Stimulated activated naive CD8-positive, alpha-beta T cell treated with anti-CD3 and anti-CD28 coated beads, Interleukin-15, Interleukin-2, amounts not matched to agents 100 ng/mL and 50 ng/mL, for 24 hours (primary cell): ENCODE measurements at regions not wholly inside any gene's neighbourhood (a gene's known extent, or its start where the extent isn't known, plus 50 kb on each side); places are given as distances from the start of the nearest gene placed in this dataset.
"Not testable (repeated sequence)": the region's sequence is repeated elsewhere in the genome, so short reads cannot be mapped to it uniquely, and the experiment has no call there.

ENCODE experiments used
- H3K27ac Mint-ChIP-seq: one replicate; pipeline ENCODE4 v1.8.0; 2021; ENCODE audit warnings: mild to moderate bottlenecking, mixed read lengths
- H3K27me3 Mint-ChIP-seq: one replicate; pipeline ENCODE4 v1.8.0; 2021; ENCODE audit warnings: mixed read lengths
- H3K36me3 Mint-ChIP-seq: one replicate; pipeline ENCODE4 v1.8.0; 2021; ENCODE audit warnings: low read depth, mixed read lengths
- H3K4me1 Mint-ChIP-seq: one replicate; pipeline ENCODE4 v1.8.0; 2021; ENCODE audit warnings: low read depth, mixed read lengths
- H3K4me3 Mint-ChIP-seq: one replicate; pipeline ENCODE4 v1.8.0; 2021; ENCODE audit warnings: mild to moderate bottlenecking, mixed read lengths
- H3K9me3 Mint-ChIP-seq: one replicate; pipeline ENCODE4 v1.8.0; 2021; ENCODE audit warnings: mixed read lengths

GRCh38 chr16:88275336-88276122 lies 107.2 kb upstream of the ZNF469 start:
- H3K36me3 Mint-ChIP-seq, H3K4me1 Mint-ChIP-seq, H3K9me3 Mint-ChIP-seq, H3K4me3 Mint-ChIP-seq, H3K27ac Mint-ChIP-seq, H3K27me3 Mint-ChIP-seq: not testable (repeated sequence)

- not testable (repeated sequence) for H3K4me3 Mint-ChIP-seq, H3K4me1 Mint-ChIP-seq, H3K36me3 Mint-ChIP-seq, H3K27ac Mint-ChIP-seq, H3K27me3 Mint-ChIP-seq, H3K9me3 Mint-ChIP-seq
Measured at GRCh38 chr16:88276123-88276588, 106.6 kb upstream of the ZNF469 start.

GRCh38 chr16:88276591-88276990 lies 106.2 kb upstream of the ZNF469 start:
- Mint-ChIP-seq H3K4me3 (no peak overlapping the region), H3K9me3 (no peaks in the 10 kb centered on the region), H3K36me3 (no peaks in the 10 kb centered on the region), H3K4me1 (no peaks in the 10 kb centered on the region), H3K27me3 (peaks cover 4% of the 10 kb centered on the region), H3K27ac (no peak overlapping the region)

- Mint-ChIP-seq H3K9me3 (no peaks in the 10 kb centered on the region), H3K4me3 (no peak overlapping the region), H3K4me1 (no peaks in the 10 kb centered on the region), H3K27me3 (no peaks in the 10 kb centered on the region), H3K36me3 (no peaks in the 10 kb centered on the region), H3K27ac (no peak overlapping the region)
Measured at GRCh38 chr16:88279998-88280397, 102.8 kb upstream of the ZNF469 start.

DNA sequence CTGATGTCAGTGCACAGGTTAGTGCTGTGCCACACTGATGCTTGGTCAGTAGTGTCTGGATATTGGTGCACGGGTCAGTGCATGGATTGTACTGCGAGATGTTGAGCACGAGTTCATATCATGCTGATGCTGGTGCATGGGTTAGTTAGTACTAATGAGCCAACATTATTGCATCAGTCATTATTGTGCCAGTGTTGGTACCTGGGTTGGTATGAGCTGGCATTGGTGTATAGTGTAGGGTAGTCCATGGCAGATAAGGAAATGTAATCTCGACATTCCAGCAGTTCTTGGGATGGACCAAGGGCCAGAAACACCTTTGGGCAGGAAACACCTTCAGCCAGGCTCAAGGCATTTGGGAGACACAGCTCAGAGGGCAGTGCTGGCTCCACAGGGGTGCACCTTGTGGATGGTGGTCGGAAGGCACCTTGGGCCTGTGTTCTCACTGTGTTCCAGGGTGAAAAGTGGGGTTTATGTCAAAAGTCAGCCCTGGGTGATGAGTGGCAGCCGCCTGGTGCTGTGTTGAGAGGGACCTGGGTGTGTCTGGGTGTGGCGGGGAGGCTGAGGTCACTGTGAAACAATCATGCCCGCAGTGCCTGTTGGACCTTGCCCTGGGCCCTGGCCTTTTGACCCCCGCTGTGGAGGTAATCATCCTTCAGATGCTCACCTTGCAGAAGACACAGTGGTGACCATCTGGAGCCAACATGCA lies 100.7 kb upstream of the ZNF469 start:
- H3K36me3 Mint-ChIP-seq: no peaks in the 10 kb centered on the region
- no peaks in the 10 kb centered on the region for H3K4me1 Mint-ChIP-seq
- no peak overlapping the region for H3K4me3 Mint-ChIP-seq
- no peaks in the 10 kb centered on the region for H3K27me3 Mint-ChIP-seq
- H3K27ac Mint-ChIP-seq: no peak overlapping the region
- H3K9me3 Mint-ChIP-seq: peaks cover 3% of the 10 kb centered on the region

DNA sequence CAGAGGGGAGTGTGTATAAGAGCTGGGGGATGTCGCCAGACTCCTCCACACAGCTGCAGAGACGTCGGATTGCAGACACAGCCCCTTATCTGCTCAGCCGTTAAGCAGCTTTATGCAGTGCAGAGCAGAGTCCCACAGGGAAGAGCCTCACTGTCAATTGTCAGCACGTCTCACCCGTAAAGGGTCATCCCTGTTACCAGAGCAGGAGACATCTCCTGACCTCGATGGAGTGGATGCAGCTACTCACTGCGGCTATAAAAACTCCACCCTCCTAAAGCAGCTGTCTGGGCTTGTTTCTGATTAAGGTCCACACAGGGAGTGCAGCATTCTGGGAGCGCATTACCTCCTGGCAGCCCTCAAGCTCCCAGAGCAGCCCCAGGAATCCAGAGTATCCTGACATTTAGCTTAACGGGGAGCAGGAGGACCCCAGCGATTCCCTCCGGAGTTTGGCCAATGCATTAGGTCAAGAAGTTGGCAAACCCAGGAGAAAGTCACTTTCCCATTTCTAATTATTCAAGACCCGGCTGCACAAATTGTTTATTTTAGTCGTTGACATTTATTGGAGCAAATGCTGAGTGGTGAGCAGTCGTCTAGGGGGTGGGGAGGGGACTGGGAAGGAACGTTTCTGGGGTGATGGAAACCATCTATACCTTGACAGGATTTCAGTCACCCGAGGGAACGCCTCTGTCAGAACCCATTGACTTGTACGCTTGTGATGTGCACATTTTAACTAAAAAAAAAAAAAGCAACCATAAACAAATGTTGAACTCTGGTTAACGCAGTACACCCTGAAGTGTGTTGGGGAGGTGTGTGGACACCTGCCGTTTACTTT lies 100.0 kb upstream of the ZNF469 start:
- Mint-ChIP-seq H3K4me3 (no peak overlapping the region), H3K36me3 (no peaks in the 10 kb centered on the region), H3K27ac (no peak overlapping the region), H3K4me1 (no peaks in the 10 kb centered on the region), H3K27me3 (no peaks in the 10 kb centered on the region), H3K9me3 (peaks cover 5% of the 10 kb centered on the region)

DNA sequence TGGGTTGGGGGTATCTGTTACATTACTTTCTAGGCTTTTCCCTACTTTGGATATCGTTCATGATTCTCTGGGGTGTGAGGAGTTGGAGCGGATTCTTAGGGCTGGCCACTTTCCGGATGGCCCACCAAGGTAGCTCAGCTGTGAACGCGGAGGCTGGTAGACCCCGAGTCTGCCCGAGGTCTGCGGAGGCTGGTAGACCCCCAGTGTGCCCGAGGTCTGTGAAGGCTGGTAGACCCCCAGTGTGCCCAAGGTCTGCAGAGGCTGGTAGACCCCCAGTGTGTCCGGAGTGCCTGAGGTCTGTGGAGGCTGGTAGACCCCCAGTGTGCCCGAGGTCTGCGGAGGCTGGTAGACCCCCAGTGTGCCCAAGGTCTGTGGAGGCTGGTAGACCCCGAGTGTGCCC lies 99.2 kb upstream of the ZNF469 start:
- Mint-ChIP-seq H3K9me3 (peaks cover 5% of the 10 kb centered on the region), H3K27me3 (no peaks in the 10 kb centered on the region), H3K4me1 (no peaks in the 10 kb centered on the region), H3K36me3 (no peaks in the 10 kb centered on the region), H3K4me3 (no peak overlapping the region), H3K27ac (no peak overlapping the region)

GRCh38 chr16:88284101-88284500 lies 98.7 kb upstream of the ZNF469 start:
- H3K27me3 Mint-ChIP-seq: no peaks in the 10 kb centered on the region
- H3K9me3 Mint-ChIP-seq: peaks cover 5% of the 10 kb centered on the region
- H3K4me1 Mint-ChIP-seq: no peaks in the 10 kb centered on the region
- H3K36me3 Mint-ChIP-seq: no peaks in the 10 kb centered on the region
- H3K4me3 Mint-ChIP-seq: no peak overlapping the region
- no peak overlapping the region for H3K27ac Mint-ChIP-seq

- Mint-ChIP-seq H3K27ac (no peak overlapping the region), H3K27me3 (no peaks in the 10 kb centered on the region), H3K4me1 (no peaks in the 10 kb centered on the region), H3K4me3 (no peak overlapping the region), H3K9me3 (peaks cover 5% of the 10 kb centered on the region), H3K36me3 (no peaks in the 10 kb centered on the region)
Measured at GRCh38 chr16:88284626-88285513, 97.9 kb upstream of the ZNF469 start.

DNA sequence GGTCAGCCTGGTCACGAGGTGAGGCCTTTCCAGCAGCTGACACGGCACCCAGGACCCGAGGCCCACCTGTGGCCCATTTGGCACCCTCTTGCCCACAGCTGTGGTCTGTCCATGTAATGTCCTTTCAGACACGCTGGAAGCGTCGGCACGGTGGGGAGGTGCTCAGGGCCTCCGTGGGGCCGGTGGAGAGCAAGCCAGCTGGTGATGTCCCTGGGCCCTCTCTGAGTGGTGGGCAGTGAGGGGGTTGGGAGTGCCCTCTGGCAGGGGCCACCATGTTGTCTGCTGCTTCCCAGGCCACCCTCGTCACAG lies 97.3 kb upstream of the ZNF469 start:
- Mint-ChIP-seq H3K36me3 (no peaks in the 10 kb centered on the region), H3K27me3 (no peaks in the 10 kb centered on the region), H3K4me1 (no peaks in the 10 kb centered on the region), H3K4me3 (no peak overlapping the region), H3K9me3 (peaks cover 5% of the 10 kb centered on the region), H3K27ac (no peak overlapping the region)

DNA sequence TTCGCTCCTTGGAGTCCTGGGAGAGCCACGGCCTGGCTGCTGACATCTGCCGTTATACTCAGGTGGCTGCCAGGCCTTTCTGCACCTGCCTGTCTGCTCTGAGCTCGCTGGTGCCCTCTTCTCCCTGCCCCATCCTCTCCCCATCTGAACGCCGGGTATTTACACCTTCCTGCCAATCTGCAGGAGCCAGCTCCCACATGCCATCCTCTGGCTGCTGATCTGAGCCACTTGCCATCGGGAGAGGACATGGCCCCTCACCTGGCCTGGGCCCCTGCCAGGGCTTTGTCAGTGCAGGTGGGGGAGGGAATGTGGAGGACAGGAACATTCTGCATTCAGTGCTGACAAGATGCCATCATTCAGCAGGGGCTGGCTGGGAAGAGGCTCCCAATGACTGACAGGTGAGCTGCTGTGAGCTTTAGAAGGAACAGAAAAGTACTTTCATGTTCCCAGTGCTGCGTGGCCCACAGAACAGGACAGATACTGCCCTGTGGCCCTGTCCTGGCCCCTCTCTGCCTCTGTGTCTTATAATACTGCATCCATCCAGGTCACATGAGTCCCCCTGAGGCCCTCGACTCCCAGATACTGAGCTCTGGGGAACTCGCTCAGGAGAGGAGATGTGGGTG lies 96.3 kb upstream of the ZNF469 start:
- peaks cover 5% of the 10 kb centered on the region for H3K9me3 Mint-ChIP-seq
- H3K4me3 Mint-ChIP-seq: no peak overlapping the region
- H3K27me3 Mint-ChIP-seq: no peaks in the 10 kb centered on the region
- H3K36me3 Mint-ChIP-seq: no peaks in the 10 kb centered on the region
- no peaks in the 10 kb centered on the region for H3K4me1 Mint-ChIP-seq
- H3K27ac Mint-ChIP-seq: no peak overlapping the region

DNA sequence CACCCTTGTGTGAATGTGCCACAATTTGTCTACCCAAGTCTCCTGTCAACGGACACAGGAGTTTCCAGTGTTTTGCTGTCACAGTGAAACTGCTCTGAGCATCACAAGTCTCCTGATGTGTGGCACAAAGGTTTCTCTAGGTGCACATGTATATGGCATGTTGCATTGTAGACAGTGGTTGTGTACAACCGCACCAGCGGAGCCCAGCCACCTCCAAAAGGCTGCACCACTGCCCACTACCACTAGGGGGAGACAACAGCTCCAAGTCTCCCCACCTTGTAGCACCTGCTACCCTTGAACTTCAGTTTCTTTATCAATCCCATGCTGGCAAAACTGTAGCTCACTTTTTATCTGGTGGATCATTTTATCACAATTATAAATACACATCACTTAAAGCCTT lies 95.5 kb upstream of the ZNF469 start:
- no peaks in the 10 kb centered on the region for H3K27me3 Mint-ChIP-seq

GRCh38 chr16:88288303-88288702 lies 94.5 kb upstream of the ZNF469 start:
- no peak overlapping the region for H3K4me3 Mint-ChIP-seq
- peaks cover 5% of the 10 kb centered on the region for H3K9me3 Mint-ChIP-seq
- no peaks in the 10 kb centered on the region for H3K4me1 Mint-ChIP-seq
- no peak overlapping the region for H3K27ac Mint-ChIP-seq
- no peaks in the 10 kb centered on the region for H3K36me3 Mint-ChIP-seq
- peaks cover 5% of the 10 kb centered on the region for H3K27me3 Mint-ChIP-seq

More for the DNA sequence above, 95.5 kb upstream of the ZNF469 start:
- no peak overlapping the region for H3K27ac Mint-ChIP-seq
- H3K4me1 Mint-ChIP-seq: no peaks in the 10 kb centered on the region
- H3K36me3 Mint-ChIP-seq: no peaks in the 10 kb centered on the region
- peaks cover 5% of the 10 kb centered on the region for H3K9me3 Mint-ChIP-seq
- H3K4me3 Mint-ChIP-seq: no peak overlapping the region

GRCh38 chr16:88289001-88289400 lies 93.8 kb upstream of the ZNF469 start:
- no peaks in the 10 kb centered on the region for H3K36me3 Mint-ChIP-seq
- no peaks in the 10 kb centered on the region for H3K4me1 Mint-ChIP-seq
- peaks cover 8% of the 10 kb centered on the region for H3K27me3 Mint-ChIP-seq
- H3K4me3 Mint-ChIP-seq: no peak overlapping the region
- H3K27ac Mint-ChIP-seq: no peak overlapping the region
- H3K9me3 Mint-ChIP-seq: peaks cover 5% of the 10 kb centered on the region
